Neural progenitor cell (in vitro differentiated cells): ENCODE measurements at regions not wholly inside any gene's neighbourhood (a gene's known extent, or its start where the extent isn't known, plus 50 kb on each side); places are given as distances from the start of the nearest gene placed in this dataset.

Source experiments
- DNase-seq: peaks from one replicate; pipeline ENCODE4 v3.0.0-alpha.2; 2016; ENCODE audit warnings: low spot score
- H2AFZ ChIP-seq: fragments of 200-600 bp; sonication (generic); replicated peaks from 2 replicates; pipeline ENCODE4 v1.6.1; 2016; ENCODE audit warnings: antibody characterized with exemption
- H3F3A ChIP-seq: fragments of 200-600 bp; sonication (generic); 2 replicates; pipeline ENCODE4 v1.6.1; 2016; ENCODE audit warnings: antibody characterized with exemption, low read depth
- H3K27ac ChIP-seq: fragments of 200-600 bp; sonication (generic); 2 replicates; pipeline ENCODE4 v1.5.1; 2016; ENCODE audit warnings: mild to moderate bottlenecking
- H3K27me3 ChIP-seq: fragments of 200-600 bp; sonication (generic); 2 replicates; pipeline ENCODE4 v1.6.1; 2016; ENCODE audit warnings: mild to moderate bottlenecking, moderate library complexity
- H3K36me3 ChIP-seq: fragments of 200-600 bp; sonication (generic); 2 replicates; pipeline ENCODE4 v1.5.1; 2016
- H3K4me1 ChIP-seq: fragments of 200-600 bp; sonication (generic); 2 replicates; pipeline ENCODE4 v1.6.1; 2016; ENCODE audit warnings: mixed run types
- H3K4me2 ChIP-seq: fragments of 200-600 bp; sonication (generic); 2 replicates; pipeline ENCODE4 v1.6.1; 2016
- H3K4me3 ChIP-seq: fragments of 200-600 bp; sonication (generic); 2 replicates; pipeline ENCODE4 v1.5.1; 2016
- H3K79me2 ChIP-seq: fragments of 200-600 bp; sonication (generic); 2 replicates; pipeline ENCODE4 v1.6.1; 2016; ENCODE audit warnings: low read depth
- H3K9ac ChIP-seq: fragments of 200-600 bp; sonication (generic); 2 replicates; pipeline ENCODE4 v1.6.1; 2016
- H3K9me3 ChIP-seq: fragments of 200-600 bp; sonication (generic); 2 replicates; pipeline ENCODE4 v1.5.1; 2016; ENCODE audit warnings: low read depth
- H4K20me1 ChIP-seq: fragments of 200-600 bp; sonication (generic); 2 replicates; pipeline ENCODE4 v1.6.1; 2016; ENCODE audit warnings: low read depth
- H3K27ac Mint-ChIP-seq: 3 replicates; pipeline ENCODE4 v1.8.0; 2021; ENCODE audit warnings: mixed read lengths
- H3K27me3 Mint-ChIP-seq: 2 replicates; pipeline ENCODE4 v1.8.0; 2022; ENCODE audit warnings: low read depth, mild to moderate bottlenecking, inconsistent platforms, moderate library complexity, mixed read lengths; ENCODE audit not compliant: insufficient read depth
- H3K36me3 Mint-ChIP-seq: 3 replicates; pipeline ENCODE4 v1.8.0; 2021; ENCODE audit warnings: mixed read lengths
- H3K4me1 Mint-ChIP-seq: 3 replicates; pipeline ENCODE4 v1.8.0; 2021; ENCODE audit warnings: mixed read lengths
- H3K4me3 Mint-ChIP-seq: 3 replicates; pipeline ENCODE4 v1.8.0; 2021; ENCODE audit warnings: mild to moderate bottlenecking, moderate library complexity, mixed read lengths
- H3K9me3 Mint-ChIP-seq: 3 replicates; pipeline ENCODE4 v1.8.0; 2020; ENCODE audit warnings: mixed read lengths
- EZH2 ChIP-seq: fragments of 200-600 bp; sonication (generic); IDR thresholded peaks from 2 replicates; pipeline ENCODE4 v1.6.1; 2017; ENCODE audit warnings: antibody characterized with exemption, mild to moderate bottlenecking, moderate library complexity
- EZH2phosphoT487 ChIP-seq: fragments of 200-600 bp; sonication (generic); IDR thresholded peaks from 2 replicates; pipeline ENCODE4 v1.6.1; 2017; ENCODE audit warnings: antibody characterized with exemption
- TF ChIP-seq, protein P1 (sequence below): fragments of 200-600 bp; sonication (generic); IDR thresholded peaks from 2 replicates; pipeline ENCODE4 v1.5.1; 2017; ENCODE audit warnings: antibody characterized with exemption, mild to moderate bottlenecking

DNA sequence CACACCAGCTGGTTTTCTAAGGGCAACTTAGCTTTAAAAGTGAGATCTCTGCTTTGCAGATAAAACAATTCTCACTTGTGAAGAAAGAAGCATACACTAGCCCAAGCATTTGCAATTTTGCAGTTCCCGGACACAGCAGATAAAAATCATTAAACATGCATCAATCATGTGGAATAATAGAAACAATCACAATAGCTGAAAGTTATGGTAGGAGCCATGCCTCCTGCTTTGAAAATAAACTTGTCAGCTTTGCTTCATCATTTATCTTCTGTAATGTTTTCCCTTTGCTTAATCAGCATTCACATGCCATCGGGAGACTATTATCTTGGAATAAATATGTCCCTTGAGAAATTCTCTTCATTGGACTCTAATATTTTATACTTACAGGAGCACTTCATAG is 60.3 kb upstream of the DAB2 start:
- no peaks in the 10 kb centered on the region for H3K9me3 Mint-ChIP-seq
- Histone ChIP-seq H4K20me1 (no peaks in the 10 kb centered on the region), H3K4me1 (peaks cover 13% of the 10 kb centered on the region), H3K9ac (no peak overlapping the region), H2AFZ (no peak overlapping the region), H3F3A (no peaks in the 10 kb centered on the region), H3K79me2 (no peaks in the 10 kb centered on the region), H3K27me3 (no peaks in the 10 kb centered on the region), H3K27ac (no peak overlapping the region), H3K4me2 (peak overlapping the region; percentile 23), H3K9me3 (no peaks in the 10 kb centered on the region), H3K36me3 (no peaks in the 10 kb centered on the region), H3K4me3 (no peak overlapping the region)
- TF ChIP-seq, protein P1, sequence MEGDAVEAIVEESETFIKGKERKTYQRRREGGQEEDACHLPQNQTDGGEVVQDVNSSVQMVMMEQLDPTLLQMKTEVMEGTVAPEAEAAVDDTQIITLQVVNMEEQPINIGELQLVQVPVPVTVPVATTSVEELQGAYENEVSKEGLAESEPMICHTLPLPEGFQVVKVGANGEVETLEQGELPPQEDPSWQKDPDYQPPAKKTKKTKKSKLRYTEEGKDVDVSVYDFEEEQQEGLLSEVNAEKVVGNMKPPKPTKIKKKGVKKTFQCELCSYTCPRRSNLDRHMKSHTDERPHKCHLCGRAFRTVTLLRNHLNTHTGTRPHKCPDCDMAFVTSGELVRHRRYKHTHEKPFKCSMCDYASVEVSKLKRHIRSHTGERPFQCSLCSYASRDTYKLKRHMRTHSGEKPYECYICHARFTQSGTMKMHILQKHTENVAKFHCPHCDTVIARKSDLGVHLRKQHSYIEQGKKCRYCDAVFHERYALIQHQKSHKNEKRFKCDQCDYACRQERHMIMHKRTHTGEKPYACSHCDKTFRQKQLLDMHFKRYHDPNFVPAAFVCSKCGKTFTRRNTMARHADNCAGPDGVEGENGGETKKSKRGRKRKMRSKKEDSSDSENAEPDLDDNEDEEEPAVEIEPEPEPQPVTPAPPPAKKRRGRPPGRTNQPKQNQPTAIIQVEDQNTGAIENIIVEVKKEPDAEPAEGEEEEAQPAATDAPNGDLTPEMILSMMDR: no peak
- TF ChIP-seq EZH2phosphoT487: no peak
- TF ChIP-seq EZH2: no peak
- H3K4me3 Mint-ChIP-seq: no peak overlapping the region
- H3K27ac Mint-ChIP-seq: no peak overlapping the region
- no peak for DNase-seq
- peaks cover 24% of the 10 kb centered on the region for H3K4me1 Mint-ChIP-seq
- peaks cover 2% of the 10 kb centered on the region for H3K36me3 Mint-ChIP-seq
- peaks cover 5% of the 10 kb centered on the region for H3K27me3 Mint-ChIP-seq

DNA sequence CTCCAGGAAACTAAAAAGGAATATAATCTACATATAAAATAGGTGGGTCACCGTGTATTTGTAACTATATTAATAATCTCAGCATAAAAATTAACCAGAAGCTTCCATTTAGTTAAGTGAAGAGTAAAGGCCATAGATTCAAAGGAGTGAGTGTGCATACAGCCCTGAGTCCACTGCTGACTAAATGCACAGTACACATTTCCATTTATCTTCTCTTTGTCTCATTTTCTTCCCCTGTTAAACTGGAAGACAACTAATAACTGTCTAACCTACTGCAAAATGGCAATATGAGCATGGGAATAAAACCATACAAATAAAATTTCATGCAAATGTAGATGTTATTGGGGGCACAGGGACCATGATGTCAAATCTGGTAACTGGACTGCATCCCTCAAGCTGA is 59.9 kb upstream of the DAB2 start:
- TF ChIP-seq EZH2phosphoT487 (no peak), EZH2 (no peak)
- TF ChIP-seq, protein P1: no peak
- H3K27me3 ChIP-seq: no peaks in the 10 kb centered on the region
- peak overlapping the region; percentile 31 for H3K4me2 ChIP-seq
- peaks cover 5% of the 10 kb centered on the region for H3K27me3 Mint-ChIP-seq
- H3K9ac ChIP-seq: no peak overlapping the region
- no peak overlapping the region for H2AFZ ChIP-seq
- no peak for DNase-seq
- H3K4me3 ChIP-seq: no peak overlapping the region
- H3K27ac ChIP-seq: no peak overlapping the region
- no peaks in the 10 kb centered on the region for H3F3A ChIP-seq
- no peaks in the 10 kb centered on the region for H3K36me3 ChIP-seq
- no peak overlapping the region for H3K4me3 Mint-ChIP-seq
- no peaks in the 10 kb centered on the region for H3K9me3 ChIP-seq
- no peaks in the 10 kb centered on the region for H3K79me2 ChIP-seq
- no peak overlapping the region for H3K27ac Mint-ChIP-seq
- peaks cover 13% of the 10 kb centered on the region for H3K4me1 ChIP-seq
- H3K36me3 Mint-ChIP-seq: peaks cover under 1% of the 10 kb centered on the region
- H3K9me3 Mint-ChIP-seq: no peaks in the 10 kb centered on the region
- no peaks in the 10 kb centered on the region for H4K20me1 ChIP-seq
- H3K4me1 Mint-ChIP-seq: peaks cover 24% of the 10 kb centered on the region

DNA sequence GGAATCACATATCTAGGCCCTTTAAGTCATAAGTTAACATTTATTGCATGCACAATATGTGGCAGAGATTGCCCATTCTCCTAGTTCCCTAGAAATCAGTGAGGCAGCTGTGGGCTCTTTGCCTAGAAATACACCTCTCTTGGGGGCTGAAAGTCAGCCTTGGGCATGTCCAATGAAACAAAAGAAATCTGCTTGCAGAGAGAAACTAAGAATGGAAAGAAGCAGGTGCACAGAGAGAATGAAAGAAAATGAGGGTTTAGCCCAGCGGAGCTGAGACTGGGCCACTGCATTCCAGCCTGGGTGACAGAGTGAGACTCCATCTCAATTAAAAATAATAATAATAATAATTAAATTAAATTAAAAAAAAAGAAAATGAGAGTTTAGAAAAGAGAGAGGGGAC is 57.3 kb upstream of the DAB2 start:
- no peaks in the 10 kb centered on the region for H3K9me3 ChIP-seq
- Mint-ChIP-seq H3K27ac (no peak overlapping the region), H3K36me3 (no peaks in the 10 kb centered on the region), H3K27me3 (peaks cover 2% of the 10 kb centered on the region), H3K4me3 (no peak overlapping the region), H3K4me1 (peaks cover 24% of the 10 kb centered on the region), H3K9me3 (no peaks in the 10 kb centered on the region)
- H3K4me2 ChIP-seq: no peak overlapping the region
- H3F3A ChIP-seq: no peaks in the 10 kb centered on the region
- H3K4me3 ChIP-seq: no peak overlapping the region
- H3K79me2 ChIP-seq: no peaks in the 10 kb centered on the region
- DNase-seq: no peak
- H2AFZ ChIP-seq: no peak overlapping the region
- TF ChIP-seq EZH2phosphoT487 (no peak), EZH2 (no peak)
- no peak overlapping the region for H3K9ac ChIP-seq
- H3K27me3 ChIP-seq: no peaks in the 10 kb centered on the region
- no peak overlapping the region for H3K27ac ChIP-seq
- H3K4me1 ChIP-seq: peaks cover 13% of the 10 kb centered on the region
- H4K20me1 ChIP-seq: no peaks in the 10 kb centered on the region
- H3K36me3 ChIP-seq: no peaks in the 10 kb centered on the region

DNA sequence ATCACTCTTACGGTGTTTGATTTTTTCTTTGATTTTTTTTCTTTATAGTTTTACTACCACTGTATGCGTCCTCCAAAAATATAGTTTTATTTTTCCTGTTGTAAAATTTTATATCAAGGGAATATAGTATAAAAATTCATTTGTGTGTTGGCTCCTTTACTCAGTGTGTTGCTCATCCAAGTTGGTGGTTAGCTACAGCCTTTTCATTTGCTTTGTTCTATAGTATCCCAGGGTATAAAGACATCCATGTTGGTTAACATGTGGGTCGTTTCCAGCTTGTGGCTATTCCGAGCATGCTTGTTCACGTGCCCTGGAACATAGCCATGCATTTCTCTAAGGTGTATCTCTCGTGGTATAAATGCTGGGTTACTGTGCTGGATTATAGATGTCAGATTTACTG is 54.8 kb upstream of the DAB2 start:
- peaks cover 8% of the 10 kb centered on the region for H3K4me1 ChIP-seq
- H3K9ac ChIP-seq: no peak overlapping the region
- no peak overlapping the region for H3K4me2 ChIP-seq
- H3K4me3 Mint-ChIP-seq: no peak overlapping the region
- DNase-seq: no peak
- H4K20me1 ChIP-seq: no peaks in the 10 kb centered on the region
- TF ChIP-seq, protein P1: no peak
- TF ChIP-seq EZH2 (no peak), EZH2phosphoT487 (no peak)
- no peak overlapping the region for H3K27ac Mint-ChIP-seq
- no peak overlapping the region for H2AFZ ChIP-seq
- H3K27me3 ChIP-seq: no peaks in the 10 kb centered on the region
- no peak overlapping the region for H3K27ac ChIP-seq
- H3K4me1 Mint-ChIP-seq: peaks cover 14% of the 10 kb centered on the region
- H3K9me3 ChIP-seq: no peaks in the 10 kb centered on the region
- H3K36me3 ChIP-seq: no peaks in the 10 kb centered on the region
- no peaks in the 10 kb centered on the region for H3F3A ChIP-seq
- no peaks in the 10 kb centered on the region for H3K27me3 Mint-ChIP-seq
- H3K79me2 ChIP-seq: no peaks in the 10 kb centered on the region
- no peak overlapping the region for H3K4me3 ChIP-seq
- H3K9me3 Mint-ChIP-seq: no peaks in the 10 kb centered on the region
- H3K36me3 Mint-ChIP-seq: no peaks in the 10 kb centered on the region
